ENCODE measurements at regions not wholly inside any gene's neighbourhood (a gene's known extent, or its start where the extent isn't known, plus 50 kb on each side); places are given as distances from the start of the nearest gene placed in this dataset.
"Not testable (repeated sequence)": the region's sequence is repeated elsewhere in the genome, so short reads cannot be mapped to it uniquely, and the experiment has no call there.

- DNase-seq (ENCODE audit: low read depth in 4 of 4, low spot score in 3 of 4), result peak in 3 of 4 donors; percentile 38 to 57 (median 56)
Measured at GRCh38 chr6:74891349-74891831, 314.5 kb downstream of the COL12A1 start.

DNA sequence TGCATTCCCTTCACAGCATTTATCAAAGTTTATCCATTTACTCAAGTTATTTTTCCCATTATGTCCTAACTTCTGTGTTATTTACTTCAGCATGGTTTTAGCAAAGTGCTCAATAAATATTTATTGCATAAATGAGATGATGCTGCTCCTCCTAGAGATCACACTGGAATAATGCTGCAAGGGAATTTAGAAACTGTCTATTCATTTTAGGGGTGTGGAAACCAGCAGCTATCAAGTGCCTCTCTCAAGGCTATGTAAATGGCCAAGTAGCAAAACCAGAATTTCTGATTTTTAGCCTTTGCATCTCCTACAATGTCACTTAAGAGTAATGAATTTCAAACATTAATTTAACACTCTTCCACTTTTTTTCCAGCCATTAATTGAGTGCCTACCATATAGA is 316.2 kb downstream of the COL12A1 start:
- no peak for DNase-seq (ENCODE audit: low read depth in 4 of 4, low spot score in 3 of 4)

GRCh38 chr6:74888741-74889140 is 317.1 kb downstream of the COL12A1 start:
- DNase-seq (ENCODE audit: low read depth in 4 of 4, low spot score in 3 of 4), result not testable (repeated sequence)

DNA sequence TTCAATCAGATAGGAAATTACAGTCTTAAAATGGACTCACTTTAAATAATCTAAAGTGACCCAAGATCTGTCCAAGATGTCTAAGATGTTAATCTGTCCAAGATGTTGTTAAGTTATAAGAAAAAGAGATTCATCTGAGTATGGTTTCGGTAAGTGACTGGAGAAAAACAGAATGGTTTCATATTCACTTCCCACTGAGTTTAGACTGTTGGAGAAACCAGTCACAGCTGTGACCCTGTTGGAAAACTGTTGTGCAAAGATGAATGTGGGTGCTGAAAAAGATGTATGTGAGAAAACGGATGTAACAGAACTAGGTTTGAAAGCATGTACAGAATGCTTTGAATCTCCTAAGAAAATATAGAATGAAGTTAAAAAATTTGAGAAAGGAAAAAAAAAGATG is 325.9 kb downstream of the COL12A1 start:
- no peak for DNase-seq (ENCODE audit: low read depth in 4 of 4, low spot score in 3 of 4)

DNA sequence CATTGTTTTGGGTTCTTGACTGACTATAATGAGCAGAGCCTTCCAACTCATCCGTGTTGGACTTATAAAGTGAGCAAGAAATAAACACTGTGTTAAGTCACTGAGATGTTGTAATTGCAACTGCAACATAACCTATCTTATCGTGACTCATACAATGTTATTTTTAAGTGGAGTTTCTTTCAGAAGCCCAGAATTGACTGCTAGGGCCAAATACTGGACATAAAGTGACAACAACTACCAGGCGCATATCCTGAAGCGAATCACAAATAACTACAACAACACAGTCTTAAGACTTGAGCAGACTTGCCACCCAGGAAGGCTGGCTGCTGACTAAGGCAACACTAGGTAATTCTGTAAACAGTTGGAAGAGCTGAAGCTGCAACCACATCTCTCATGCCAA is 326.6 kb downstream of the COL12A1 start:
- DNase-seq (ENCODE audit: low read depth in 4 of 4, low spot score in 3 of 4), result no peak

- no peak for DNase-seq (ENCODE audit: low read depth in 4 of 4, low spot score in 3 of 4)
Measured at GRCh38 chr6:74875193-74875592, 330.7 kb downstream of the COL12A1 start.

DNA sequence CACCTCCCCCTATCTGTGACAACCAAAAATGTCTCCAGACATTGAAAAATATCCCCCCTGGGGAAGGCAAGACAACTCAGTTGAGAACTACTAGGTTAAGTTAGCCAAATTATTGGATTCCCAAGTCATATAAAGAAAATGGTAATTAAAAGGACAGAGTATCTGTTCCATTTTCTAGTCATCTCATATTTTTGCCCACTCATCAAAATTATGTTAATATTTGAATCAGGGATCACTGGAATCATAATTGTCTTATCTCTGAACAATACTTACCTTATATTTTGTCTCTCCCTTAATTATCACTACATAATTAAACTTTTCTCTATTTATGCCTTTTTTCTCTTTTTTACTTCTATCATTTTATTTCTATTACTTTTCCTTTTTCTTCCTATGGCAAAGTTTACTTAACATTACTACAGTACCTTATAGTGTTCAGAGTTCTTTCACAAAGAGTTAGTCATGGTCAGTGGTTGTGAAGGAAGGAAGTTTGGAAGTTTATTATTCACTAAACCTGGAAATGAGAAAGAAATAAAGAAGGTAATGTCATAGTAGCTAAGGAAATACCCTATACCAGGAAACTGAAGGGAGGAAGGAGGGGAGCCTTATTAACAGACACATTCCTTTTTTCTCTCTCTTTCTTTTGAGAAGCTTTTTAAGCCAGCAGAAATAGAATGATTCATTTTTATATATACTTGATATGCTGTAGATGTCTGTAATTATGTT is 332.9 kb downstream of the COL12A1 start:
- no peak for DNase-seq (ENCODE audit: low read depth in 4 of 4, low spot score in 3 of 4)

DNA sequence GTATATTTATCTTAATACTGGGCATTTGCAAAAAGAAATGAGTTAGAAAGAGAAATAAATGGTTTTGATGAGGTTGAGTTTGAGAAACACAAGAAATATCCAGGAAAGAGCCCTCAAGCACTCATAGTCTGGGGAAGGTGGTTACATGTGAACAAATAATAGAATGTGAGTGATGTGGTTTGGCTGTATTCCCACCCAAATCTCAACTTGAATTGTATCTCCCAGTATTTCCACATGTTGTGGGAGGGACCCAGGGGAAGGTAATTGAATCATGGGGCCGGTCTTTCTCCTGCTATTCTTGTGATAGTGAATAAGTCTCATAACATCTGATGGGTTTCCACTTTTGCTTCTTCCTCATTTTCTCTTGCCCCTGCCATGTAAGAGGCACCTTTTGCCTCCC is 334.1 kb downstream of the COL12A1 start:
- no peak for DNase-seq (ENCODE audit: low read depth in 4 of 4, low spot score in 3 of 4)

GRCh38 chr6:74870403-74870802 is 335.4 kb downstream of the COL12A1 start:
- no peak for DNase-seq (ENCODE audit: low read depth in 4 of 4, low spot score in 3 of 4)

- no peak for DNase-seq (ENCODE audit: low read depth in 4 of 4, low spot score in 3 of 4)
Measured at GRCh38 chr6:74867291-74867690, 338.6 kb downstream of the COL12A1 start.

- no peak for DNase-seq (ENCODE audit: low read depth in 4 of 4, low spot score in 3 of 4)
Measured at GRCh38 chr6:74863968-74864367, 341.9 kb downstream of the COL12A1 start.

DNA sequence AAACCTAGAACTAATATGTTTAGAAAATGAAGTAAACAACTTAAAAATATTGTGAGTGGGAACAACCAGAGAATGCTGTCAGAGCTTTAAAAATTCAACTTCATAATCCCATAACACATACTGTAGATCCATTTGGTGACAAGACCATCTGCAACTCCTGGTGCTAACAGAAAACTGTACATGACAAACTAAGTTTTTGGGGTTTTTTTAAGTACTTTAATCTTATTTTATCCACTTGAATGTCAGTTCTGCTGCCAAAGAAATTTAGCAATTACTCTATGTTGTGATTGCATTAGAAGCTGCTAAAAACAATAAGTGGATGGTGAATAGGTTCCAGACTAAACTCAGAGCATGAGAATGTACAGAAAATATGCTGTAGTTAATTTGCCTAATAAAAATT is 345.4 kb downstream of the COL12A1 start:
- no peak for DNase-seq (ENCODE audit: low read depth in 4 of 4, low spot score in 3 of 4)

- no peak for DNase-seq (ENCODE audit: low read depth in 4 of 4, low spot score in 3 of 4)
Measured at GRCh38 chr6:74857157-74857556, 348.7 kb downstream of the COL12A1 start.

- no peak for DNase-seq (ENCODE audit: low read depth in 4 of 4, low spot score in 3 of 4)
Measured at GRCh38 chr6:74853991-74854390, 351.9 kb downstream of the COL12A1 start.

DNA sequence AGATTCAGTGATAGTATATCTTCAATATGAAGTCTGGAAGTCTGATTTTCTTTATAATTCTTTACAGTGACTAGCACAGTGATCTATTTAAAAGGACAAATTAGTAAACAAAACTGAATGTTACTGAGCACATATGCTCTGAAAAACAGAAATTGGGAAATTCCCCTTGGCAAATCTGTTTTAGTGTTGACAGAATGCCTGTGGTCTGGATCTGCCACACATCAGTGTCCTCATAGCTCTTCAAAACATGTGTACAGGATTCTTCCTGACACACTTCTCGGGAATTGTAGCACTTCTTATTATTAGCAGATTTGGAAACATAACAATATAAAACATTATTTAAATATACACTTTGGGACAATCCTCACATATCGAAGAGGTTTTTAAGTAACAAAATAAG is 354.3 kb downstream of the COL12A1 start:
- no peak for DNase-seq (ENCODE audit: low read depth in 4 of 4, low spot score in 3 of 4)

GRCh38 chr6:74840953-74841352 is 364.9 kb downstream of the COL12A1 start:
- no peak for DNase-seq (ENCODE audit: low read depth in 4 of 4, low spot score in 3 of 4)

GRCh38 chr6:74834967-74835366 is 370.9 kb downstream of the COL12A1 start:
- DNase-seq (ENCODE audit: low read depth in 4 of 4, low spot score in 3 of 4), result no peak

GRCh38 chr6:74826263-74826662 is 379.6 kb downstream of the COL12A1 start:
- DNase-seq (ENCODE audit: low read depth in 4 of 4, low spot score in 3 of 4), result no peak

DNA sequence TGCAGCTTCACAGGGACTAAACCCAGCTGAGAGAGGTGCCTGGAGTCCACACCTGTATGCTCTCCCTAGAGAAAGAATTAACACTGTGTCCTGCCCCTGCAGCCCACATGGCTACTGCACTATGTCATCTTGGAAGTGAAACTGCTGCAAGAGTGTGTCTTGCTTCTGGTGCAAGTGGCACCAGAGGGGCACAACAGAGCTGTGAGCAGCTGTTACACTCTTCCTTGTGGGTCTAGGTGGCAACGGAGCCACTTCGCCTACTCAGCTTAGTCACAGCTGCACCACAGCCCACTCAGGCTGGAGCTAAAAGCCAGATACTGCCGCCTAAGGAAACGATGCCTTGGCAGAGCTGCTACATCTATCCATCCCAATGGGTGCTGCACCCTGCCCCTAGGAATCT is 391.4 kb downstream of the COL12A1 start:
- DNase-seq (ENCODE audit: low read depth in 4 of 4, low spot score in 3 of 4), result no peak

DNA sequence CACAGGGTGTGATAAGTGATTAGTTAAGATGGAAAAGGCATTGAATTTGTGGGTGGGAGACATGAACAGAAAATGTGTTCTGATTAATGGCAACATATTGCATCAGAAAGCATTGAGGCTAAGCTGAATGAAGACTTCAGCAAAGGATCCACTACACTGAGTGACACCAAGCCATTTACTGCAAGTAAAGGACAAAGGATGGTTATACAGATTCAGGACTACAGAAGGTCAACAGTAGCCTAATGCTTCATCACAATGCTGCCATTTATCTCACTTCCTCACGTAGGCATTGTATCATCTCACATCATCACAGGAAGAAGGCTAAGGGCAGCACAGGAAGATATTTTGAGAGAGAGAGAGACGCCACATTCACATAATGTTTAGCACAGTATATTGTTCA is 398.2 kb downstream of the COL12A1 start:
- DNase-seq (ENCODE audit: low read depth in 4 of 4, low spot score in 3 of 4), result no peak

- DNase-seq (ENCODE audit: low read depth in 4 of 4, low spot score in 3 of 4), result no peak
Measured at GRCh38 chr6:74805916-74806696, 399.7 kb downstream of the COL12A1 start.

DNA sequence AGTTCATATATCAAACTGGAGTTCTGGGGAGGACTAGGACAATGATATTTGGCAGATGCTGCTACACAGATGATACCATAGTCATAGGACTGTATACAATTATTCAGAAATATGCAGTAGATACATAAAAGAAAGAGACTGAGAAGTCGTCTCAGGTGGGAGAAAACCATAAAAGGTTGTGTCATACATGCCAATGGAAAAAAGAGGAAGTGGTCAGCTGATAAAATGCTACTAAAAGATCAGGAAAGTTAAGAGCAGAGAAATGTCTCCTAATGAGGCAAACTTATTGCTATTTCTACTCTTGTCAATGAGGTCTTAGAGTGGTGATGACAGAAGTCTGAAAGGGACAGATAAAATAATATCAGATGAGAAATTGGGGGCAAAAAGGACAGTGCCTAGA is 407.6 kb downstream of the COL12A1 start:
- no peak for DNase-seq (ENCODE audit: low read depth in 4 of 4, low spot score in 3 of 4)
